ENCODE measurements at regions not wholly inside any gene's neighbourhood (a gene's known extent, or its start where the extent isn't known, plus 50 kb on each side); places are given as distances from the start of the nearest gene placed in this dataset.

GRCh38 chr3:177552051-177552450 is 354.8 kb upstream of the TBL1XR1 start:
- Mint-ChIP-seq H3K9me3 (ENCODE audit: unreplicated experiment) (no peaks in the 10 kb centered on the region), H3K27me3 (ENCODE audit: insufficient read depth, unreplicated experiment) (no peaks in the 10 kb centered on the region), H3K36me3 (ENCODE audit: insufficient read depth, unreplicated experiment) (no peaks in the 10 kb centered on the region), H3K27ac (ENCODE audit: unreplicated experiment) (no peak overlapping the region), H3K4me1 (ENCODE audit: low read depth, unreplicated experiment) (no peaks in the 10 kb centered on the region), H3K4me3 (ENCODE audit: unreplicated experiment) (no peak overlapping the region)
- DNase-seq = no peak
- no peaks in the 10 kb centered on the region; the same call in 1 of the 2 replicates for H3K9me3 ChIP-seq
- no peak for TF ChIP-seq CTCF (IDR thresholded peaks at IDR 0.05; ENCODE audit: insufficient read depth in 1 of 2, low read depth in 1 of 2, low read length in 1 of 2, severe bottlenecking in 1 of 2, unreplicated experiment in 1 of 2)
- H3K27me3 ChIP-seq (replicated peaks; ENCODE audit: control insufficient read depth, insufficient read depth, low read length) = no peaks in the 10 kb centered on the region
- no peaks in the 10 kb centered on the region for H3K36me3 ChIP-seq (ENCODE audit: control insufficient read depth, insufficient read depth, low read length)
- intact Hi-C loops (cut with micrococcal nuclease; ENCODE audit: unreplicated experiment) = no loop called here
- no TSS peak for BruUV-seq (replicated peaks)
- ChIA-PET CTCF (no interaction called here), POLR2A (no interaction called here)
- H3K4me1 ChIP-seq = no peaks in the 10 kb centered on the region
- no peak overlapping the region for H3K4me3 ChIP-seq (ENCODE audit: low read depth, low read length)

- no peak for TF ChIP-seq CTCF (IDR thresholded peaks at IDR 0.05; ENCODE audit: insufficient read depth in 1 of 2, low read depth in 1 of 2, low read length in 1 of 2, severe bottlenecking in 1 of 2, unreplicated experiment in 1 of 2)
- H3K4me3 Mint-ChIP-seq (ENCODE audit: unreplicated experiment) = no peak overlapping the region
- POLR2A ChIA-PET = no interaction called here
- Histone ChIP-seq H3K36me3 (ENCODE audit: control insufficient read depth, insufficient read depth, low read length) (no peaks in the 10 kb centered on the region), H3K4me3 (ENCODE audit: low read depth, low read length) (no peak overlapping the region), H3K4me1 (no peaks in the 10 kb centered on the region), H3K27me3 (replicated peaks; ENCODE audit: control insufficient read depth, insufficient read depth, low read length) (no peaks in the 10 kb centered on the region), H3K9me3 (no peaks in the 10 kb centered on the region; the same call in 1 of the 2 replicates)
- no peak overlapping the region for H3K27ac Mint-ChIP-seq (ENCODE audit: unreplicated experiment)
- intact Hi-C loops (cut with micrococcal nuclease; ENCODE audit: unreplicated experiment) = no loop called here
- no peak for DNase-seq
- H3K9me3 Mint-ChIP-seq (ENCODE audit: unreplicated experiment) = no peaks in the 10 kb centered on the region
- no peaks in the 10 kb centered on the region for H3K27me3 Mint-ChIP-seq (ENCODE audit: insufficient read depth, unreplicated experiment)
- no peaks in the 10 kb centered on the region for H3K4me1 Mint-ChIP-seq (ENCODE audit: low read depth, unreplicated experiment)
- CTCF ChIA-PET = no interaction called here
- no TSS peak for BruUV-seq (replicated peaks)
- no peaks in the 10 kb centered on the region for H3K36me3 Mint-ChIP-seq (ENCODE audit: insufficient read depth, unreplicated experiment)
Measured at GRCh38 chr3:177553012-177553411, 355.7 kb upstream of the TBL1XR1 start.

GRCh38 chr3:177553579-177553978 is 356.3 kb upstream of the TBL1XR1 start:
- Histone ChIP-seq H3K36me3 (ENCODE audit: control insufficient read depth, insufficient read depth, low read length) (no peaks in the 10 kb centered on the region), H3K4me1 (no peaks in the 10 kb centered on the region), H3K4me3 (ENCODE audit: low read depth, low read length) (no peak overlapping the region), H3K27me3 (replicated peaks; ENCODE audit: control insufficient read depth, insufficient read depth, low read length) (no peaks in the 10 kb centered on the region), H3K9me3 (no peaks in the 10 kb centered on the region; the same call in 1 of the 2 replicates)
- no peak for DNase-seq
- Mint-ChIP-seq H3K27me3 (ENCODE audit: insufficient read depth, unreplicated experiment) (no peaks in the 10 kb centered on the region), H3K36me3 (ENCODE audit: insufficient read depth, unreplicated experiment) (no peaks in the 10 kb centered on the region), H3K9me3 (ENCODE audit: unreplicated experiment) (no peaks in the 10 kb centered on the region), H3K27ac (ENCODE audit: unreplicated experiment) (no peak overlapping the region), H3K4me3 (ENCODE audit: unreplicated experiment) (no peak overlapping the region), H3K4me1 (ENCODE audit: low read depth, unreplicated experiment) (no peaks in the 10 kb centered on the region)
- BruUV-seq (replicated peaks) = no TSS peak
- intact Hi-C loops (cut with micrococcal nuclease; ENCODE audit: unreplicated experiment) = no loop called here
- ChIA-PET POLR2A (interaction anchor here (0.6 kb wide), 1 partner anchor 194 kb away, joined by 3 read pairs; no protein-coding TSS in a partner anchor), CTCF (no interaction called here)
- TF ChIP-seq CTCF (IDR thresholded peaks at IDR 0.05; ENCODE audit: insufficient read depth in 1 of 2, low read depth in 1 of 2, low read length in 1 of 2, severe bottlenecking in 1 of 2, unreplicated experiment in 1 of 2) = no peak

All from Caco-2 (cell line).